GM19351 (cell line): ENCODE measurements at regions not wholly inside any gene's neighbourhood (a gene's known extent, or its start where the extent isn't known, plus 50 kb on each side); places are given as distances from the start of the nearest gene placed in this dataset.

Source experiments
- ATAC-seq: cut with Tn5 transposase; IDR thresholded peaks from one replicate; pipeline ENCODE4 v1.9.1; 2021; ENCODE audit warnings: mild to moderate bottlenecking, moderate library complexity; ENCODE audit not compliant: unreplicated experiment

DNA sequence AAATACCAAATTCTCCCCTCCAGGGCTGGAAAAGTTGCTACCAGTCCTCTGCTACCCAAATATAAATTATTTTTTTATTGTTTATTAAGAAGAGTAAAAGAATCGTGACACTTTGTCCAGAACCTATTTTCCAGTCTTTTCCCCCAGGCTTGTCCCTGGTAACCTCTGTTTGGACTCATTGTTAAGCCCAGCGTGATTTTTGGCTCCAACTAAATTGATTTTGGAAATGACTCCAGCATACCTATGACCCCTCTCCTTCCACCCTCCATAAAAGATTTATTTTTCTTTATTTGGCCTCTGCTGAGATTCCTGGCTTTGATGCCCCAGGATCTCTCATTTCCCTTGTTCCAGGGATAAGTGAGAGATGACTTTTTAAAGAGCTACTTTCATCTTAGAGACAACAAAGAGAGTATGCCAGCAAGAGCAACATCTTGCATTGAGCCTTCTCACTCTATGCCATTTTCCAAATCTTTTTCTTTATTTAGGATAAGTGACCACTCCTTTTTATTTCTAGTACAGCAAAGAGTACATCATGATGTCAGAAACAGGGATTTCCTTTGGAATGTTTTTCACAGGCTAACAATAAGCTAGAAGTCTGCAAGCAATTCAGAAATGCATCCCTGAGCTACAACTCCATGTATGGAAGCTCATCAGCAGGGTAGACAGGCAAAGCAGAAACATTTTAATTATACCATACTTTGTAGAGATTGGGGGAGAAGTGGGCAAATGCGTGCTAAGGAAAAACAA lies 75.8 kb downstream of the DAD1 start:
- no peak for ATAC-seq

DNA sequence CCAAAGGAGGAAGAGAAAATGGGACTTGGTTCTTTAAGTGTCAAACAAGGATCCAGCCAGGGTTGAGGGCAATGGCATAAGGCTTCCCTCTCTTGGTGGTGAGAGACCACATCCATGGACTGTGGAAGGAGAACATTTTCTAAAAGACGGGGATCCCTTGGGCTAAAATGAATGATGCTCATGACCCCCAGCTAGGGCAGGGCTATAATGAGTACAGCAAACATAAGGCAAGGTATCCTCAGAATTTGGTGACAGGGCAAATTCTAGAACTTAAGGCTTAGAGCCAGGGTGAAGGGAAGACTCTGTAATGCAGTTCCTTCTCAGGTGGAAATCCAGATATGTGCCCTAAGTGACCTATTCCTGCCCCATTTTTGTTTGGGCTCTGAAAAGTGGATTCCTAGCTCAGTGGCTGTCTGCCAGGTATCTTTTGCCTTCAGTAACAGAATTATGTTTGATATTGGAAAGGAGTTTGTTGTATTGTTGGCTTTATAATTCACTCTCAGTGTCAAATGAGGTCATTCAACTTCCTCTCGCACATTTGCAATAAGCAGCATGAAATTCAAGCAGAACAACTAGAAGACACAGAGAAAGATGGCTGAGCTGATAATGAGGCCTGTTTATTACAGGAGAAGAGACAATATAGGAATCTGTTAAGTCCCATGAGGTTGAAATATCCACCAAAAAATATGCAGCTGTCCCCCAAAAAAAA lies 76.8 kb downstream of the DAD1 start:
- no peak for ATAC-seq

DNA sequence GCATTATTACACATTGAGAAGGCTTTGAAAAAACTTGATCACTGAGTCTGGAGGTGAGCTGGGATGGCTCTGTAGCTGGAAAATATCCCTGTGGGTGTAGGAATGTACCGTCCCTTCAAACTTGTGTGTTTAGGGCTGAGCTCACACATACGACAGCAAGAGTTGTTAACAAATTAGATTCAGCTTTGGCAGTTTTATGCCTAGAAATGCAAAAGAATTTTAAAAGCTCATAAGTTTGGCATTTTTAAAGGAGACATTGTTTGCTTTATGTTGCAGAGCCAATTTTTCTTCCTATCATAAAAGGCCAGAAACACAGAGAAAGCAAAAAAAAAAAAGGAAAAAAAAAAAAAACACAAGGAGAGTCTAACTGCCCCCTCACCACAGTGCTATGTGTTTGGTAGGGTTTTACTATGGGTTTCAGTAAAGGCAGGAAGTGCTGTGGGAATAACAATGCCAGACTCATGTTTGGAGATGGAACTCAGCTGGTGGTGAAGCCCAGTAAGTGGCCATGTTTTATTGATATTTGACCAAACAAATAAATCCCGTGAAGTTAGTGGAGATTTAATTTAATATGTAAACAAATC lies 78.4 kb downstream of the DAD1 start:
- no peak for ATAC-seq

DNA sequence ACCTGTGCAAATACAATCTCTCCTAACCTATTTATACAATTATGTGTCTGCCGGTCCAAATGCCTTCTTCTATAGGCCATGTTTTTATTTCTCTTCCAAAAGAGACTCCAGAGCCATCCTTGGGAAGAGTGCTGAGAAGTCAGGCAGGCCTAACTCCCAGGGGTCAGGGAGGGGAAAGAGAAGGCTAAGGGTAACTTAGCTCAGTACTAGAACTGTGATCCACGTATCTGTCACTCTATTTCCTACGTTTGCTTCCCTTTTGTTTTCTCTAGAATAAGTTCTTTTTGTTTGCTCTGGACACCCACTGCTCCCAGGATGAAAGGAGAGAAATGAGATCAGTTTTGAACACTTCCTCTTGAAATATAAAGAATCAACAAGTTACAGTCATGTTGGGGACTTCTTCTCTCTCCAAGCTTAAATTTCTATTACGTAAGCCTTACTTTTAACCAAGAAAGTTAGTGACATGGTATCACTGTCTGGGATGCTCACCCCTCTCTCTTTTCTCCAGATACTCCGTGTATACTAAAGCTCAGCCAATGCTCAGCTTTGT lies 79.2 kb downstream of the DAD1 start:
- no peak for ATAC-seq

DNA sequence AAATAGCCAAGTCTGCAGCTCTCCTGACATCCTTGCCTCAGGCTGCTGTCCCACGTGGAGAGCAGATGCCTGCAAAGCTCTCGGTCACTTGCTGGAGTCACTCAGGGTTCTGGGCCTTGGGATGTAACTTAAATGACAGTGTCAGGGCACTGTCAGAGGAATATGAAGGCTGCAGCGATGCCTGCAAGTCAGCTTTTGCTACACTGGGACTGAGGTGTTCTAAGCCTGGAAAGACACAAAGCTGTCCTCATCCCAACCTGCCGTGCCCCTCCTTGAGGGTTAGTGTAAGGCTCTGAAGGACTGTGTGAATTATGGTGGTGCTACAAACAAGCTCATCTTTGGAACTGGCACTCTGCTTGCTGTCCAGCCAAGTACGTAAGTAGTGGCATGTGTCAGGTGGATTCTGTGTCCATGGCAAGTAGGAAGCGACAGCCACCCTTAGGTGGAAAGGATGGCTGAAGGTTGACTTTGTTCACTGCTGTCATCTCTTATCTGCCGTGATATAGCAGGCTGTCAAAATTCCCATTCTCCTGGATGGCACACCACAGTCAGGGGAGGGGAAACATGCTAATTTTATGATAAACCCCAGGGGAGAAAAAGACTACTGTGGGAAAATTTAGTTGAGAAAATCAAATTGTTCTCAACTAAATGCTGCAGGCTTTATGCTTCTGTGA lies 79.9 kb downstream of the DAD1 start:
- no peak for ATAC-seq

DNA sequence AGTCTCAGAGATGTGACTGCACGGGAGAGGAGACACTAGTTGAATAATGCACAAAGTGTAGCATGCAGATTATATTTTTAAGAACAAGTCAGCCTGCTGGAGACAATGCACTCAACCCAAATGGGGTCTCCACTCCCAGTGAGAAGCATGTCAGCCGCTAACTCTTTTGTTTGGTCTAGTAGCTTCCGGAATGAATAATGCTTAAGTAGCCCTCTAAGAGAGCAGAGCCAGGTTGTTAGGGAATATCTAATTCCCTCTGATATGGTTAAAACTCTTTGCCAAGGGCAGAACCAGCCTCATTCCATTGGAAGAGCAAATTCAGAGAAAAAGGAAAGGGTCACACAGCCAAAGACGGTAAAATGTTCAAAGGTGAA lies 80.4 kb downstream of the DAD1 start:
- no peak for ATAC-seq

DNA sequence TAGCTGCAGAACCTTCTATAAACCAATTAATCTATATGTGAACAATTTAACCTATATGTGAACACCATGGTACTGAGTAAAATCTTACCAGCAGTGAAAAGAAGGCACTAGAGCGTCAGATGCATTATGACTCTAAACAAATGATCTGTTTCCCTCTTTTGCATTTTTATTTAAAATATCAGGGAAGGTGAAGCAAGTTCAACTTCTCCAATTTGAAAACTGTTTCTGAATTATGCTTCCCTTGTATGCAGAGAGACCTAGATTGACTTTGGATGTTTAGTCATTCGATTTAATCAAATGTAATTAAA lies 80.9 kb downstream of the DAD1 start:
- no peak for ATAC-seq

DNA sequence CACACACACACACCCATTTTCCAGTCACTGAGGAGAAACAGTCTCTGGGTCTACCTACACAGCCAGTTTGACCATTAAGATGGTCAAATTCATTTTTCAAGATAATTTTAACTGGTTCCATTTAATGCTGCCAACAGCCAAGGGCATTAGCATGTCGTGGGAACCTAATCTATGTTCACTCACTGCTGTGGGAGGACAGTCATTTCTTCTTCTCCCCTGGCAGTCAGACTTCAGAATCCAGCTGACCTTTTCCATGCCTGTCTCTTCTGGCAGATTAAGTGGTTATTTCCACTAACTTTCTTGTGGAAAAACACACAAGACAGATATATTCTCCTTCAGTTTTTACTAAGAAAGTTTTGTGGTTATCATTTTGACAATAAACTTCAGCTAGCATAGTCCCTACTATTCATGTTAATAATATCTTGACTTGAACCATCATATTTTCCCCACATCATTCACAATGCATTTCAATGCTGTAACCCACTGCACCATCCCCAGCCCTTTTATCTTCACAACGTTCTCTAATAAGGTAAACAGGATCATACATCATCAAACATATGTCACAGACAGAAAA lies 82.2 kb downstream of the DAD1 start:
- ATAC-seq = no peak

DNA sequence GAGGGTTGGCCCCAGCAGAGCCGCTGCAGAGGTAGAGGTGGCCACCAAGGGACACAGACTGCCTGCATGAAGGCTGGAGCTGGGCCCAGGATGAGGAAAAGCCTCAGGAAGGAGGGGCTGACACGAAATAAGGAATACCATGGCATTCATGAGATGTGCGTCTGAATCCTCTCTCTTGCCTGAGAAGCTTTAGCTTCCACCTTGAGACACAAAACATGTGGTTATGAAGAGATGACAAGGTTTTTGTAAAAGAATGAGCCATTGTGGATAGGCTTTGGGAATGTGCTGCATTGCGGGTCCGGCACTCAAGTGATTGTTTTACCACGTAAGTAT lies 82.7 kb downstream of the DAD1 start:
- ATAC-seq = no peak

DNA sequence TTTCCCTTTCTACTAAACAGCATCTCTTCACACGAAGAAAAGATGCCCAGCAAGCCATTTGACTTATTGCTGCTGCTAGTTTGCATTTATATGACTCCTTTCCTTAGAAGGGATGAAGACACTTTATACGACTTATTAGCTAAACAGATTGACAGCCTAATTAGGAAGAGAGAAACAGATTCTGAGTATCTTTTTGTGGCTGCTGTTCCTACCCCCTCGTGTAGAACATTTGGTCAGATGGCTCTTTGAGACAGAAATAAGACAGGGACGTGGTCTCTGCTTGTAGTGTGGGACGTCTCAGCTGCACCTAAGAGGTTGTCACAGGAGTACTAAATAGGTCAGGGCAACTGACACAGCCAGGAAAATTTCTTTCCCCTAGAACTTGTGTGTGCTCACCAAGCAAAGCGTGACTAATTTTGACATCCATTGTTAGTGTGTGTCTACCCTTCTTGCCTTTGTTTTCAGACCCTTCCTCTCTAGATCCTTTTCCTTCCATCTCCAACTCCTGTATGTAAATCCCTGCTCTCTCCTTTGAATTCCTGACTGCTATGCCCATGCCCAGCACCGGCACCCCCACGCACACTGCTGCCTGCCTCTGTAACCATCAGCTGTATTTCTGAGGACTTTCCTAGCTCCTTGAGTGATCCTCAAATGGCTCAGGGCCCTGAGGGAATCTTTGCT lies 83.2 kb downstream of the DAD1 start:
- ATAC-seq = no peak

DNA sequence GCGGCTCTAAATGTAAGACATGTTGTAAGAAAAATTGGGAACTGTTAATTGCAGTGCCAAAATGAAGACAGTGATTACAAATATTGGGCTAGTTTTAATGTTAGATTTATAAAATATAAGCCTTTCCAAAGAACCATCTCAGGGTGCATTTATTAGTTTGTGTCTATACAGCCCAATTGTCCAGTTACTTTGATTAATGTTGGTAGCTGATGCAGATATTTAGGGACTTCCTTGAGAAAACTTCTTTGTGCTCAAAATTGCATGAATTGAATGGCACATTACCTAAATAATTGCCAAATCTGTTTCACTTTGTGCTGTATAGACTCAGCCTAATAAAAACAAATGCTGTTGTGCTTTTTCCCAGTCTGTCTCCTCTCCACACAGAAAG lies 83.7 kb downstream of the DAD1 start:
- no peak for ATAC-seq

DNA sequence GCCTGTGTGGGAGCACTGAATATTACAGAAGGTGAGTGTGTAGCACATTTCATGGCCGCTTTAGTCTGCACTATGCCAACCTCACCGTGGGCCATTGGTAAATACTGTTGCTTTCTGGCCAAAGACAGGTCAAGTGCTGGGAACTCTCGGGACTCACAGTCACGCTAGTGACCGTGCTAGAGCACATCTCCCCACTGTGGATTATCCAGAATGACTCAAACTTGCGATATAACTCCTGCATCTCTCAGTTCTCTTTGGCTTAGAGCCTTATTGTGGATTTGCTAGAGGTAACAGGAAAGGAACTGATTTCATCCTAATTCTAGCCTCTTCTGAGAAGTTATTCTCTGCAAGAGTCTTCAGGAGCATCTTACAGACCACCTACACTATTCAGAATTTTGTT lies 86.5 kb downstream of the DAD1 start:
- no peak for ATAC-seq

DNA sequence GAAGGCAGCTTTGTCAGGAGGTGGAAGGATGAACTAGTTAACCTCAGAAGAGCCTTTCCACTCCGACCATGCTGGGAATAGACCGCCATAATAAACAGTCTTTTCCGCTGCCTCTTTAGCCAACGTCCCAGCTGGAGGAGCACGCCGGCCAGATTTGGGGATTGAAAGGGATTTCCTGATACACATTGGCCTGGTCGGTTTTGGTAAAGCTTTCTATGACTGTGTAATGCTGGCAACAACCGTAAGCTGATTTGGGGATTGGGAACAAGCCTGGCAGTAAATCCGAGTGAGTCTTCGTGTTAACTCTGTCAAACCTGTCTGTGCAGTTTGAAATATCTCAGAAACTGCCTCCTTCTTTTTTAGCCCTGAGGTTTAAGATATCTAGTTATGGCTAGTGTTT lies 87.0 kb downstream of the DAD1 start:
- no peak for ATAC-seq

DNA sequence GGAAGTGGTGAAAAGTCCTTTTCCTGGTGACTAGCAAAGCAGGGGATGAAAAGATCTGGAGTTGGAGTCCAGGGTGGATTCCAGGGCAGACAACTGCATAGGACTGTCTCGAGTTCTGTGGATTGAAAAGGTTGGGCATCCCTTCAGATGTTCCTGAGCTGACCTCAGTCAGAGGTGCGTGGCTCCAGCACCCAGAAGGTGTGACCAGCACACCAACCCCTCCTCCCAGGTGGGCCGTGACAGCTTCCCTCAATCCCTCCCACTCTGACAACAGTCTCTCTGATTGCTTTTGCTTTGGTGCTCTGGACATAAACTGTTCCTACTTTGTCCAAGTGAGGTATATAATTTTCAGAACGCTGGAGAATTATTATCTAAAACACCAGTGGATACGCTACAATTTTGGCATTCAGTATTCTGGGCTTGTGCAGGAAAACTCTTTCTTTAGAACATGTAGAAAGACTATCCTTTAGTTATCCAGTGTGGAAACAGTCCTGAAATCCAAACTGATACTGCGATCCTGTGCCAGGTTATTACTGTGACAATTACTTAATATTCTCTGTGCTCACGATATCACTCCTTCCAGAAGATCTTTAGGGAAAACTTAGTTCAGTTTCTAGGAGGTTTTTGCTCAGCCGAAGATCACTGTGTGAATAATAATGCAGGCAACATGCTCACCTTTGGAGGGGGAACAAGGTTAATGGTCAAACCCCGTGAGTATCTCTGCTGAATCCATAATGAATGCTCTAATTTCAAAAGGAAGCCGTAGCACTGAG lies 87.9 kb downstream of the DAD1 start:
- no peak for ATAC-seq

DNA sequence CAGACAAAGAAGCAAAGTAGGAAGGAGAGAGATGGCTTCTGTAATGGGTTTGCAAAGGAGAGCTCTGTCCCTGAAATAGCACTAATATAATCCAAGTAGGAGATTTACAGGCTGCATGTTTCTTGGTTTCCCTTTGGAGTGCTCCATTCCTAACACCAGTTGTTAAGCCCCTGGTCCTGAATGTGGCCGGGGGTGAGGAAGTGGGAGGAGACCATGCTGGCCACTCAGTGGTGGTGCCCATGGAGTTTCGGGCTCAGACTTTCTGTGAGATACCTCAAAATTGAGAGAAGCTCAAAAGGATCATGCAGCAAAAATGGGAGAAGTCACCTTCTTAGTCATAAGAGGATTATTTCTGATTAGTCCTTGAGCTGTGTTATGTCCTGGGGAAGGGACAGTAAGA lies 88.5 kb downstream of the DAD1 start:
- no peak for ATAC-seq

DNA sequence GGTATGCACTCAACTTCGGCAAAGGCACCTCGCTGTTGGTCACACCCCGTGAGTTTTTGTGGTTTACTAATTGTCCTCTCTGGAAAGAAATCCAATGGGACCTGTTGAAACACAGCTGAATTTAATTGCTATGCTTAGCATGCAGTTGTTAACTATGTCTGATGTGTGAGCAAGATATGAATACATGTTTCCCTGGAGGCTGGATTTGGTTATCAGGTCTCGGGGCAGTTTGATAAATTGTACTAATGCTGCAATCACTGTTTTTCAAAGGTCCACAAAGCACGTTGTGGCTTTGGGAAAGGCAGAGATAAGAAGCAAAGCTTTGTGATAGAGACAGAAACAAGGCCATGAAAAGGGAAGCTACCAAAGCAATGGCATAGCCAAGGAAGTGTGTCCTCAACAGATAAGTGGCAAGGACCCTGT lies 91.3 kb downstream of the DAD1 start:
- ATAC-seq = no peak

DNA sequence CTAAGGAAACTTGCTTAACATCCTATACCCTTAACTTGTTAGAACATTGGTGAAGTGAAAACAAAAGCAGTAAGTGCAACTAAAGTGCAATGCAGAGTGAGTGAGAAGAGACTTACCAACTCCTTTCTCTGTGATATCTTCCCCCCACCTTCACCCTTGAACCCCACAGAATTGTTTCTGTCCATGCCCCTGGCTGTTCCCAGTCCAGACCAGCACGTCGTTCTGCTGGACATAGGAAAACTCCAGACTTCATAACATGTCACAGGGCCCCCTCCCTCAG lies 91.9 kb downstream of the DAD1 start:
- no peak for ATAC-seq

DNA sequence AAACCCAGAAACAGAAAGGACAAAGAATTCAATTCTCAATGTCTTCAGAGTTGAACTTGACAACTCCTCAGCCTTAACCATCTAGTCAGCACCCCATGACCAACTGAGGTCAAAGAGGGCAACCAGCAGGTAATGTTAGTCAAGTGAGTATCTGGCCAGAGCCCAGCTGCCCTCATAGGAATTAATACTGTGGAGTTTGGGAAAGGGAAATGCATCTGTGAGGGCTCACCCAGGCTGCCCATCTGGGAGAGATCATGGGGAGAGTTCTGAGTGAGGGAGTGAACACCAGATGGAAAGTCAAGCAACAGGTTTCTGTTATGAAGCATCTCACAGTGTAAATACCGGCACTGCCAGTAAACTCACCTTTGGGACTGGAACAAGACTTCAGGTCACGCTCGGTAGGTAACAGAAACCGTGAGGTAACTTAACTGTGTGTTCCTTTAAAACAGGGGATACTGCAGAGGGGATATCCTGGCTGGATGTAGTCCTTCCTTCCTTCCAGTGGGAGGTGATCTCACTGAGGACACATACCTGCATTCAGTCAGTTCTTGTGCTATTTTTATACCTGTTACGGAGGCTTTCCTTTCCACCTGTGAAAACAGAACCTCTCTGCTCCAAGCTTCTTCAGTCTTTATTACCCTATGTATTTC lies 94.4 kb downstream of the DAD1 start:
- no peak for ATAC-seq

DNA sequence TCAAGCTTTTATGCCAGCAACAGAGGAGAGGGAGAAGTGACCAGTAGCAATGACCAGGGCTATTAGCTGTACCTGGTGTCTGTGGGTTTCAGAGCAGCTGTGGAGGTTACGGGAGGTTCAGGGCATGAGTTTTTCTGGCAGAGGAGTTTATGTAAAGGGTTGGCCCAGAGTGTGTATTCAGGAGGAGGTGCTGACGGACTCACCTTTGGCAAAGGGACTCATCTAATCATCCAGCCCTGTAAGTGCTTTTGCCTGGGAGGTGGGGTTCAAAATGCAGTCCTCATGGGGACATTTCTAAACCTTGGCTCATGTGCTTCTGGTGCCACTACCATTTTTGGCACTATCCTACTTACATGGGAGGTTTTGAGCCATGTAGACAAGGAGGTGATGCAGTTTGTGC lies 95.3 kb downstream of the DAD1 start:
- no peak for ATAC-seq
